H1 (cell line): ENCODE measurements at regions not wholly inside any gene's neighbourhood (a gene's known extent, or its start where the extent isn't known, plus 50 kb on each side); places are given as distances from the start of the nearest gene placed in this dataset.

Experiments used
- CTCF ChIA-PET: fragments of 300-600 bp; sonication (Branson Sonifier 250); formaldehyde crosslinking; loops from one replicate; lab custom pipeline; 2021; ENCODE audit not compliant: partially characterized antibody; lab: Charles Lee
- POLR2A ChIA-PET: fragments of 300-600 bp; sonication (Branson Sonifier 250); formaldehyde crosslinking; loops from one replicate; lab custom pipeline; 2021; ENCODE audit warnings: inconsistent platforms; ENCODE audit not compliant: partially characterized antibody; lab: Charles Lee
- DNase-seq, 2 experiments: peaks; one replicate each; pipeline versions ENCODE4 v3.0.0 to v3.0.0-alpha.2; 2010 to 2022; ENCODE audit warnings: low spot score in 2 of 2, low read depth in 1 of 2, mixed read lengths in 1 of 2
- FAIRE-seq: peaks from 2 replicates; lab custom pipeline; 2011; peaks lifted over from hg19 to GRCh38; lab: Jason Lieb, UNC
- H2AFZ ChIP-seq: 2 replicates; pipeline ENCODE4 v1.8.1; 2012; ENCODE audit warnings: low read length, inconsistent platforms
- H2AK5ac ChIP-seq: 2 replicates; pipeline ENCODE4 v1.6.1; 2013; ENCODE audit warnings: low read depth, low read length
- H2BK120ac ChIP-seq: replicated peaks from 2 replicates; pipeline ENCODE3; 2013; ENCODE audit warnings: low read depth, low read length, inconsistent platforms
- H2BK12ac ChIP-seq: 2 replicates; pipeline ENCODE4 v1.6.1; 2013; ENCODE audit warnings: low read depth, low read length
- H2BK15ac ChIP-seq: 2 replicates; pipeline ENCODE4 v1.6.1; 2013; ENCODE audit warnings: low read length
- H2BK20ac ChIP-seq: 2 replicates; pipeline ENCODE4 v1.6.1; 2013; ENCODE audit warnings: low read length
- H2BK5ac ChIP-seq: 2 replicates; pipeline ENCODE4 v1.6.1; 2013; ENCODE audit warnings: low read depth, low read length
- H3K14ac ChIP-seq: 2 replicates; pipeline ENCODE4 v1.6.1; 2013; ENCODE audit warnings: inconsistent platforms; ENCODE audit not compliant: insufficient read length
- H3K18ac ChIP-seq: 2 replicates; pipeline ENCODE4 v1.6.1; 2013; ENCODE audit warnings: low read length; ENCODE audit errors: extremely low read depth
- H3K23ac ChIP-seq: 2 replicates; pipeline ENCODE4 v1.6.1; 2013; ENCODE audit warnings: inconsistent platforms; ENCODE audit not compliant: insufficient read length
- H3K23me2 ChIP-seq: 2 replicates; pipeline ENCODE4 v1.6.1; 2013; ENCODE audit warnings: low read depth, low read length
- H3K27ac ChIP-seq: 2 replicates; pipeline ENCODE4 v1.6.1; 2011; ENCODE audit warnings: low read depth, low read length, inconsistent platforms
- H3K27me3 ChIP-seq, 4 experiments: replicated peaks in 1 of 4; 1 replicate in 1 of 4; 2 replicates in 3 of 4; pipeline versions ENCODE4 v1.6.1 to v1.8.1; 2011 to 2013; ENCODE audit warnings: low read length in 3 of 4, mild to moderate bottlenecking in 3 of 4, inconsistent platforms in 2 of 4, mixed read lengths in 2 of 4, moderate library complexity in 1 of 4; ENCODE audit not compliant: control insufficient read depth in 3 of 4, insufficient read depth in 3 of 4; ENCODE audit errors: extremely low read depth in 1 of 4
- H3K36me3 ChIP-seq, 4 experiments: 2 replicates each; pipeline versions ENCODE4 v1.6.1 to v1.8.1; 2011 to 2013; ENCODE audit warnings: mild to moderate bottlenecking in 4 of 4, low read length in 3 of 4, moderate library complexity in 2 of 4, control low read depth in 1 of 4, inconsistent platforms in 1 of 4; ENCODE audit not compliant: insufficient read depth in 4 of 4, control insufficient read depth in 2 of 4
- H3K4ac ChIP-seq: replicated peaks from 2 replicates; pipeline ENCODE3; 2013; ENCODE audit warnings: low read length, low read depth, mixed read lengths, inconsistent platforms; ENCODE audit not compliant: insufficient read length
- H3K4me1 ChIP-seq, 4 experiments: replicated peaks in 1 of 4; 1 replicate in 1 of 4; 2 replicates in 3 of 4; pipeline versions ENCODE4 v1.6.1 to v1.8.1; 2011 to 2013; ENCODE audit warnings: low read length in 3 of 4, inconsistent platforms in 2 of 4, mixed read lengths in 1 of 4; ENCODE audit not compliant: insufficient read depth in 4 of 4, control insufficient read depth in 3 of 4
- H3K4me2 ChIP-seq, 2 experiments: 2 replicates each; pipeline versions ENCODE4 v1.6.1 to v1.8.1; 2011 to 2013; ENCODE audit warnings: low read depth in 2 of 2, low read length in 2 of 2, control low read depth in 1 of 2, inconsistent platforms in 1 of 2, mild to moderate bottlenecking in 1 of 2; ENCODE audit not compliant: insufficient read depth in 1 of 2
- H3K4me3 ChIP-seq, 4 experiments: fragments of 200-600, 300-600 bp in 1 of 4; sonication (generic), shearing (Covaris generic), sonication (Bioruptor Twin) in 1 of 4; 2 replicates each; pipeline versions ENCODE4 v1.5.1 to v1.8.1; 2011 to 2016; ENCODE audit warnings: low read length in 4 of 4, low read depth in 3 of 4, control low read depth in 2 of 4, inconsistent platforms in 2 of 4, mild to moderate bottlenecking in 2 of 4, mixed read lengths in 1 of 4, moderate library complexity in 1 of 4; ENCODE audit not compliant: insufficient read depth in 2 of 4; ENCODE audit errors: extremely low read depth in 1 of 4
- H3K56ac ChIP-seq: replicated peaks from 2 replicates; pipeline ENCODE3; 2013; ENCODE audit warnings: low read depth, mild to moderate bottlenecking, mixed read lengths, low read length, inconsistent platforms; ENCODE audit not compliant: insufficient read length
- H3K79me1 ChIP-seq: 2 replicates; pipeline ENCODE4 v1.6.1; 2013; ENCODE audit warnings: low read depth, low read length, control low read depth
- H3K79me2 ChIP-seq, 2 experiments: 2 replicates each; pipeline versions ENCODE4 v1.6.1 to v1.8.1; 2012 to 2013; ENCODE audit warnings: low read length in 2 of 2, mild to moderate bottlenecking in 2 of 2, inconsistent platforms in 1 of 2; ENCODE audit not compliant: insufficient read depth in 2 of 2, control insufficient read depth in 1 of 2
- H3K9ac ChIP-seq, 4 experiments: replicated peaks in 1 of 4; 1 replicate in 1 of 4; 2 replicates in 3 of 4; pipeline versions ENCODE4 v1.6.1 to v1.8.1; 2011 to 2013; ENCODE audit warnings: low read depth in 3 of 4, low read length in 3 of 4, control low read depth in 2 of 4, mild to moderate bottlenecking in 2 of 4, moderate library complexity in 2 of 4, inconsistent platforms in 1 of 4; ENCODE audit errors: extremely low read depth in 1 of 4
- H3K9me3 ChIP-seq, 2 experiments: 2 replicates each; pipeline versions ENCODE4 v1.6.1 to v1.8.1; 2012 to 2013; ENCODE audit warnings: mild to moderate bottlenecking in 2 of 2, moderate library complexity in 2 of 2, control low read depth in 1 of 2, inconsistent platforms in 1 of 2, low read depth in 1 of 2, low read length in 1 of 2, mixed read lengths in 1 of 2; ENCODE audit not compliant: insufficient read depth in 2 of 2
- H4K20me1 ChIP-seq, 2 experiments: replicated peaks in 1 of 2; 2 replicates each; pipeline versions ENCODE3 to v1.8.1; 2011 to 2013; ENCODE audit warnings: inconsistent platforms in 2 of 2, low read length in 2 of 2, mild to moderate bottlenecking in 1 of 2; ENCODE audit not compliant: insufficient read depth in 2 of 2, control insufficient read depth in 1 of 2
- H4K5ac ChIP-seq: 2 replicates; pipeline ENCODE4 v1.6.1; 2013; ENCODE audit warnings: low read length, low read depth, mixed read lengths, inconsistent platforms; ENCODE audit not compliant: insufficient read length
- H4K8ac ChIP-seq: 2 replicates; pipeline ENCODE4 v1.8.0; 2013; ENCODE audit warnings: mild to moderate bottlenecking, moderate library complexity, low read length, inconsistent platforms; ENCODE audit not compliant: insufficient read depth; ENCODE audit errors: extremely low read depth
- H4K91ac ChIP-seq: replicated peaks from 2 replicates; pipeline ENCODE3; 2013; ENCODE audit warnings: low read length, mixed read lengths, inconsistent platforms; ENCODE audit not compliant: insufficient read length
- BRCA1 ChIP-seq: IDR thresholded peaks from 2 replicates; pipeline ENCODE4 v1.6.1; 2012; ENCODE audit warnings: low read depth, low read length, improper control_type of control experiment
- CREB1 ChIP-seq: IDR thresholded peaks from 2 replicates; pipeline ENCODE4 v1.6.1; 2012; ENCODE audit warnings: inconsistent platforms
- JUN ChIP-seq: IDR thresholded peaks from 2 replicates; pipeline ENCODE4 v1.6.1; 2011; ENCODE audit warnings: low read depth, mild to moderate bottlenecking, improper control_type of control experiment, low read length
- MAFK ChIP-seq: IDR thresholded peaks from 2 replicates; pipeline ENCODE4 v1.6.1; 2012; ENCODE audit warnings: low read depth, mild to moderate bottlenecking, improper control_type of control experiment, low read length
- POLR2AphosphoS5 ChIP-seq: IDR thresholded peaks from 2 replicates; pipeline ENCODE4 v1.6.1; 2011; ENCODE audit warnings: low read depth, low read length
- POU5F1 ChIP-seq: IDR thresholded peaks from 2 replicates; pipeline ENCODE4 v1.6.1; 2011; ENCODE audit warnings: low read depth, mild to moderate bottlenecking, low read length, moderate library complexity
- RAD21 ChIP-seq, 2 experiments: IDR thresholded peaks in 1 of 2; conservative IDR thresholded peaks in 1 of 2; 2 replicates each; pipeline ENCODE4 v1.6.1; 2011; ENCODE audit warnings: low read depth in 2 of 2, low read length in 2 of 2, improper control_type of control experiment in 1 of 2, inconsistent platforms in 1 of 2, mild to moderate bottlenecking in 1 of 2, moderate library complexity in 1 of 2
- RBBP5 ChIP-seq: IDR thresholded peaks from 2 replicates; pipeline ENCODE4 v1.7.1; 2012; ENCODE audit warnings: low read depth, mild to moderate bottlenecking, inconsistent platforms, low read length, moderate library complexity, borderline replicate concordance
- RNF2 ChIP-seq: fragments of 200-900, 300-1000 bp; sonication (generic); IDR thresholded peaks from 2 replicates; pipeline ENCODE4 v1.7.1; 2016; ENCODE audit warnings: borderline replicate concordance, low read depth, mild to moderate bottlenecking, antibody characterized with exemption, low read length; ENCODE audit not compliant: poor library complexity, severe bottlenecking; ENCODE audit errors: missing control alignments
- SUZ12 ChIP-seq: fragments of 200-600 bp; sonication (generic); IDR thresholded peaks from 2 replicates; pipeline ENCODE4 v1.6.1; 2012; ENCODE audit warnings: mild to moderate bottlenecking, inconsistent platforms, low read length, moderate library complexity, mixed read lengths
- TAF1 ChIP-seq: IDR thresholded peaks from 2 replicates; pipeline ENCODE4 v1.6.1; 2011; ENCODE audit warnings: mild to moderate bottlenecking, low read depth, low read length
- YY1 ChIP-seq: IDR thresholded peaks from 2 replicates; pipeline ENCODE4 v1.6.1; 2011; ENCODE audit warnings: low read depth, mild to moderate bottlenecking, low read length
- WGBS, 2 experiments: shearing (Covaris generic) in 1 of 2; methylation state at CpG; one replicate each; pipeline versions ENCODE4 v1.1.6 to v1.1.7; 2013 to 2015; ENCODE audit warnings: low lambda C conversion rate in 2 of 2, mixed read lengths in 2 of 2, inconsistent platforms in 1 of 2, low coverage in 1 of 2, missing lambda C conversion rate in 1 of 2; ENCODE audit not compliant: insufficient replicate concordance in 2 of 2, insufficient coverage in 1 of 2, insufficient read length in 1 of 2; ENCODE audit errors: extremely low coverage in 1 of 2, missing lambda C conversion rate in 1 of 2; 5-methylcytosine and 5-hydroxymethylcytosine counted together
- TF ChIP-seq, protein P1 (sequence below): IDR thresholded peaks from 2 replicates; pipeline ENCODE4 v1.6.1; 2012; ENCODE audit warnings: inconsistent platforms

- Histone ChIP-seq H3K79me1 (no peaks in the 10 kb centered on the region), H3K36me3 (no peaks in the 10 kb centered on the region), H3K18ac (no peak overlapping the region), H2BK12ac (no peak overlapping the region), H4K8ac (no peak overlapping the region), H2AFZ (no peak overlapping the region), H3K27ac (no peak overlapping the region), H3K4me3 (no peak overlapping the region), H3K56ac (no peak overlapping the region), H3K27me3 (no peaks in the 10 kb centered on the region), H2BK120ac (no peak overlapping the region), H3K23me2 (no peaks in the 10 kb centered on the region), H3K4me1 (no peaks in the 10 kb centered on the region), H3K14ac (no peak overlapping the region), H2BK5ac (no peak overlapping the region), H2BK15ac (no peak overlapping the region), H4K5ac (no peak overlapping the region), H3K23ac (no peak overlapping the region), H3K79me2 (no peaks in the 10 kb centered on the region), H3K4ac (no peak overlapping the region), H3K4me2 (no peak overlapping the region), H4K91ac (no peak overlapping the region), H2AK5ac (no peak overlapping the region), H2BK20ac (no peak overlapping the region), H3K9me3 (peaks cover 0 to 2% of the 10 kb centered on the region in 2 experiments; a peak in 1 of 4 replicates), H3K9ac (no peak overlapping the region), H4K20me1 (no peaks in the 10 kb centered on the region)
- ChIA-PET POLR2A (interaction anchor here (1.0 kb wide), 1 partner anchor 132 kb away, joined by 3 read pairs; no protein-coding TSS in a partner anchor), CTCF (no interaction called here)
- DNase-seq (no peak), FAIRE-seq (no peak)
- 92% methylated on average over 1 of the region's 1 CpG; no CpG with 5 or more reads in 1 of the 2 experiments for WGBS, 2 experiments
- TF ChIP-seq SUZ12: no peak
- TF ChIP-seq JUN: no peak
- TF ChIP-seq, protein P1, sequence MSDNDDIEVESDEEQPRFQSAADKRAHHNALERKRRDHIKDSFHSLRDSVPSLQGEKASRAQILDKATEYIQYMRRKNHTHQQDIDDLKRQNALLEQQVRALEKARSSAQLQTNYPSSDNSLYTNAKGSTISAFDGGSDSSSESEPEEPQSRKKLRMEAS: no peak
- no peak for TF ChIP-seq POLR2AphosphoS5
- no peak for TF ChIP-seq RAD21 (IDR thresholded peaks at IDR 0.05 in 1 of 2, conservative IDR thresholded peaks at IDR 0.05 in 1 of 2; ENCODE audit: low read depth in 2 of 2, low read length in 2 of 2)
- no peak for TF ChIP-seq POU5F1
- TF ChIP-seq RBBP5: no peak
- no peak for TF ChIP-seq YY1
- no peak for TF ChIP-seq CREB1
- TF ChIP-seq BRCA1: no peak
- no peak for TF ChIP-seq RNF2
- TF ChIP-seq MAFK: no peak
- TF ChIP-seq TAF1: no peak
Observed at GRCh38 chr9:104227108-104227507, 133.0 kb downstream of the SMC2 start.
